Body of pancreas (tissue), 4 donors: ENCODE measurements at regions not wholly inside any gene's neighbourhood (a gene's known extent, or its start where the extent isn't known, plus 50 kb on each side); places are given as distances from the start of the nearest gene placed in this dataset.
"Not testable (repeated sequence)": the region's sequence is repeated elsewhere in the genome, so short reads cannot be mapped to it uniquely, and the experiment has no call there.

Source experiments
- ATAC-seq: fragments of 150-250 bp; one replicate; pipeline ENCODE4 v1.9.1; 2016
- DNase-seq, 4 donors: peaks; one replicate each; pipeline ENCODE4 v3.0.0-alpha.2; 2019
- H3K27ac ChIP-seq, 4 donors: fragments of 200-600 bp; sonication (generic); 1 replicate in 3 of 4; 2 replicates in 1 of 4; pipeline versions ENCODE4 v1.5.1 to v1.6.1; 2016 to 2019; ENCODE audit warnings: mild to moderate bottlenecking in 1 of 4, mixed read lengths in 1 of 4, moderate library complexity in 1 of 4
- H3K27me3 ChIP-seq, 2 donors: fragments of 200-600 bp; sonication (generic); one replicate each; pipeline ENCODE4 v1.6.0; 2016; ENCODE audit warnings: mild to moderate bottlenecking in 1 of 2
- H3K36me3 ChIP-seq, 2 donors: fragments of 200-600 bp; sonication (generic); replicated peaks in 1 of 2; 2 replicates each; pipeline ENCODE4 v1.5.1; 2016; ENCODE audit warnings: low read depth in 2 of 2; ENCODE audit not compliant: insufficient read depth in 1 of 2
- H3K4me1 ChIP-seq: fragments of 200-600 bp; sonication (generic); one replicate; pipeline ENCODE4 v1.6.0; 2016
- H3K4me3 ChIP-seq, 2 donors: fragments of 200-600 bp; sonication (generic); 1 replicate in 1 of 2; 2 replicates in 1 of 2; pipeline ENCODE4 v1.5.1; 2016 to 2019
- H3K9me3 ChIP-seq, 3 donors: fragments of 200-600 bp; sonication (generic); 1 replicate in 2 of 3; 2 replicates in 1 of 3; pipeline ENCODE4 v1.5.1; 2016
- POLR2A ChIP-seq, 3 donors: fragments of 450-650 bp; IDR thresholded peaks; one replicate each; pipeline ENCODE4 v1.6.1; 2016; ENCODE audit warnings: antibody characterized with exemption in 3 of 3, mild to moderate bottlenecking in 2 of 3
- WGBS, 2 donors: methylation state at CpG; one replicate each; pipeline ENCODE4 v1.1.5; 2017; 5-methylcytosine and 5-hydroxymethylcytosine counted together
- intact Hi-C: fragments of 100-400 bp; cut with DNase I; formaldehyde crosslinking; loops from one replicate; pipeline ENCODE4 v1.15.1; 2023
- TF ChIP-seq, protein P1 (sequence below), 7 experiments: fragments of 450-650 bp in 4 of 7; fragments of 200-600 bp in 3 of 7; sonication (generic) in 3 of 7; IDR thresholded peaks; one replicate each; pipeline ENCODE4 v1.5.1; 2016 to 2019; ENCODE audit warnings: antibody characterized with exemption in 7 of 7

- no peaks in the 10 kb centered on the region for H3K27me3 ChIP-seq
- no peak for ATAC-seq
- no peak overlapping the region for H3K4me3 ChIP-seq
- intact Hi-C loops: no loop called here
- H3K4me1 ChIP-seq: no peaks in the 10 kb centered on the region
- no peak for TF ChIP-seq POLR2A (IDR thresholded peaks at IDR 0.05)
- TF ChIP-seq, protein P1, sequence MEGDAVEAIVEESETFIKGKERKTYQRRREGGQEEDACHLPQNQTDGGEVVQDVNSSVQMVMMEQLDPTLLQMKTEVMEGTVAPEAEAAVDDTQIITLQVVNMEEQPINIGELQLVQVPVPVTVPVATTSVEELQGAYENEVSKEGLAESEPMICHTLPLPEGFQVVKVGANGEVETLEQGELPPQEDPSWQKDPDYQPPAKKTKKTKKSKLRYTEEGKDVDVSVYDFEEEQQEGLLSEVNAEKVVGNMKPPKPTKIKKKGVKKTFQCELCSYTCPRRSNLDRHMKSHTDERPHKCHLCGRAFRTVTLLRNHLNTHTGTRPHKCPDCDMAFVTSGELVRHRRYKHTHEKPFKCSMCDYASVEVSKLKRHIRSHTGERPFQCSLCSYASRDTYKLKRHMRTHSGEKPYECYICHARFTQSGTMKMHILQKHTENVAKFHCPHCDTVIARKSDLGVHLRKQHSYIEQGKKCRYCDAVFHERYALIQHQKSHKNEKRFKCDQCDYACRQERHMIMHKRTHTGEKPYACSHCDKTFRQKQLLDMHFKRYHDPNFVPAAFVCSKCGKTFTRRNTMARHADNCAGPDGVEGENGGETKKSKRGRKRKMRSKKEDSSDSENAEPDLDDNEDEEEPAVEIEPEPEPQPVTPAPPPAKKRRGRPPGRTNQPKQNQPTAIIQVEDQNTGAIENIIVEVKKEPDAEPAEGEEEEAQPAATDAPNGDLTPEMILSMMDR (IDR thresholded peaks at IDR 0.05): no peak
- no peak overlapping the region for H3K27ac ChIP-seq
- no peaks in the 10 kb centered on the region for H3K36me3 ChIP-seq
- 39 to 51% methylated on average over 2 of the region's 2 CpGs for WGBS, 2 donors
- DNase-seq: no peak
- H3K9me3 ChIP-seq: no peaks in the 10 kb centered on the region
Measured at GRCh38 chr2:163983911-163984310, 248.1 kb upstream of the FIGN start.

DNA sequence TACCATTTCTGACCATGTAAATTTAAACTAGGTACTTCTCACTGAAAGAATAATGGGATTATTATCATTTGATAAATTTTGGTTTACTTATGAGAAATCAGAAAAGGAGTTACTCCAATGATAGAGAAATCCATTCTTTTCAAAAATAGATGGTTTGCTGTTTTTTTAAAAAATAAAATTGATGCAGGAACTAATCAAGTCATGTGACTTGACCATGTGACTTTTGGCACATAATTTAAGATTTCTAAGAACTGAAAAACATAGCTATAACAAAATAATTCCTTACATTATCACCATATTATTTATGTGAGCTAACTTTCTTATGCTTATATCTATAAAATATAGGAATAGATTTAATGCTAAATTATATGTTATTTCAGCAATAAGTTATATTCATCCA lies 247.1 kb upstream of the FIGN start:
- no peaks in the 10 kb centered on the region for H3K4me1 ChIP-seq
- no peaks in the 10 kb centered on the region for H3K9me3 ChIP-seq
- H3K36me3 ChIP-seq: no peaks in the 10 kb centered on the region
- no peak for TF ChIP-seq POLR2A (IDR thresholded peaks at IDR 0.05)
- TF ChIP-seq, protein P1 (IDR thresholded peaks at IDR 0.05): no peak
- ATAC-seq: no peak
- H3K27ac ChIP-seq: no peak overlapping the region
- H3K27me3 ChIP-seq: no peaks in the 10 kb centered on the region
- H3K4me3 ChIP-seq: no peak overlapping the region
- DNase-seq: no peak
- intact Hi-C loops: no loop called here

- no peak overlapping the region for H3K4me3 ChIP-seq
- TF ChIP-seq POLR2A (IDR thresholded peaks at IDR 0.05): no peak
- TF ChIP-seq, protein P1 (IDR thresholded peaks at IDR 0.05): no peak
- intact Hi-C loops: no loop called here
- WGBS, 2 donors: 34 to 41% methylated on average over 1 of the region's 1 CpG
- DNase-seq: no peak
- ATAC-seq: no peak
- H3K4me1 ChIP-seq: no peaks in the 10 kb centered on the region
- no peak overlapping the region for H3K27ac ChIP-seq
- no peaks in the 10 kb centered on the region for H3K9me3 ChIP-seq
- H3K27me3 ChIP-seq: no peaks in the 10 kb centered on the region
- no peaks in the 10 kb centered on the region for H3K36me3 ChIP-seq
Measured at GRCh38 chr2:163974766-163975165, 239.0 kb upstream of the FIGN start.

GRCh38 chr2:163970058-163970813 lies 234.4 kb upstream of the FIGN start:
- intact Hi-C loops: no loop called here
- no peak for TF ChIP-seq POLR2A (IDR thresholded peaks at IDR 0.05)
- TF ChIP-seq, protein P1 (IDR thresholded peaks at IDR 0.05): no peak
- ATAC-seq: no peak

GRCh38 chr2:163964278-163964677 lies 228.5 kb upstream of the FIGN start:
- H3K36me3 ChIP-seq, intact Hi-C loops, H3K9me3 ChIP-seq, H3K27ac ChIP-seq, DNase-seq, H3K4me1 ChIP-seq, H3K27me3 ChIP-seq, H3K4me3 ChIP-seq, ATAC-seq: not testable (repeated sequence)
- 70 to 76% methylated on average over 6 of the region's 6 CpGs for WGBS, 2 donors

More at GRCh38 chr2:163970058-163970813, 234.4 kb upstream of the FIGN start:
- no peaks in the 10 kb centered on the region for H3K4me1 ChIP-seq
- no peaks in the 10 kb centered on the region for H3K9me3 ChIP-seq
- H3K36me3 ChIP-seq: no peaks in the 10 kb centered on the region
- no peaks in the 10 kb centered on the region for H3K27me3 ChIP-seq
- DNase-seq: no peak
- WGBS, 2 donors: 59 to 61% methylated on average over 4 of the region's 4 CpGs
- H3K4me3 ChIP-seq: no peak overlapping the region
- no peak overlapping the region for H3K27ac ChIP-seq
